Adrenal gland (tissue), 9 donors: ENCODE measurements at regions not wholly inside any gene's neighbourhood (a gene's known extent, or its start where the extent isn't known, plus 50 kb on each side); places are given as distances from the start of the nearest gene placed in this dataset.
A peak's percentile ranks its signal among the peaks of the same experiment; 100 is the strongest.

ENCODE experiments used
- DNase-seq, 7 donors: peaks; one replicate each; pipeline ENCODE4 v3.0.0-alpha.2; 2019 to 2020
- H3K27ac ChIP-seq, 5 donors: fragments of 200-600 bp; sonication (generic) in 4 of 5; 1 replicate in 3 of 5; 2 replicates in 2 of 5; pipeline versions ENCODE4 v1.5.1 to v1.8.0; 2016 to 2020; ENCODE audit warnings: mild to moderate bottlenecking in 1 of 5
- H3K27me3 ChIP-seq: fragments of 200-600 bp; 2 replicates; pipeline ENCODE4 v1.8.0; 2021
- H3K36me3 ChIP-seq, 2 donors: fragments of 200-600 bp; replicated peaks in 1 of 2; 1 replicate in 1 of 2; 2 replicates in 1 of 2; pipeline versions ENCODE4 v1.5.1 to v1.8.0; 2018 to 2022
- H3K4me1 ChIP-seq, 2 donors: fragments of 200-600 bp; replicated peaks in 1 of 2; 1 replicate in 1 of 2; 2 replicates in 1 of 2; pipeline versions ENCODE4 v1.5.1 to v1.8.0; 2018 to 2021
- H3K4me3 ChIP-seq, 4 donors: fragments of 200-600 bp; sonication (generic) in 3 of 4; one replicate each; pipeline ENCODE4 v1.5.1; 2016 to 2018
- H3K9me3 ChIP-seq, 3 donors: fragments of 200-600 bp; sonication (generic) in 1 of 3; replicated peaks in 1 of 3; 1 replicate in 2 of 3; 2 replicates in 1 of 3; pipeline versions ENCODE4 v1.5.1 to v1.8.0; 2016 to 2021
- POLR2A ChIP-seq, 2 donors: fragments of 450-650 bp; IDR thresholded peaks; one replicate each; pipeline ENCODE4 v1.6.1; 2017; ENCODE audit warnings: antibody characterized with exemption in 2 of 2, mild to moderate bottlenecking in 2 of 2, moderate library complexity in 1 of 2
- WGBS, 4 donors: extraction: QIAGEN DNeasy Blood & Tissue Kit in 2 of 4; methylation state at CpG; one replicate each; pipeline versions ENCODE4 v1.1.5 to v1.1.7; 2013 to 2017; 5-methylcytosine and 5-hydroxymethylcytosine counted together
- intact Hi-C, 2 donors: fragments of 100-400 bp; cut with DNase I; formaldehyde crosslinking; loops; one replicate each; pipeline versions ENCODE4 v1.14.1 to v1.15.0; 2022 to 2023
- TF ChIP-seq, protein P1 (sequence below), 6 experiments: fragments of 450-650 bp in 4 of 6; fragments of 200-600 bp in 2 of 6; sonication (generic) in 1 of 6; IDR thresholded peaks; 1 replicate in 5 of 6; 2 replicates in 1 of 6; pipeline versions ENCODE4 v1.5.1 to v1.8.0; 2016 to 2021; ENCODE audit warnings: antibody characterized with exemption in 6 of 6, mild to moderate bottlenecking in 2 of 6, moderate library complexity in 1 of 6
- donor health status: healthy with polysubstance abuse.
- donor health status: Bipolar disorder and iron deficiency.
- donor health status: DM: yes; HTN: yes; CAD: no.
- donor health status: DM: no; HTN: no; CAD: no.
- donor health status: DM: no; HTN: no; CAD: no.

DNA sequence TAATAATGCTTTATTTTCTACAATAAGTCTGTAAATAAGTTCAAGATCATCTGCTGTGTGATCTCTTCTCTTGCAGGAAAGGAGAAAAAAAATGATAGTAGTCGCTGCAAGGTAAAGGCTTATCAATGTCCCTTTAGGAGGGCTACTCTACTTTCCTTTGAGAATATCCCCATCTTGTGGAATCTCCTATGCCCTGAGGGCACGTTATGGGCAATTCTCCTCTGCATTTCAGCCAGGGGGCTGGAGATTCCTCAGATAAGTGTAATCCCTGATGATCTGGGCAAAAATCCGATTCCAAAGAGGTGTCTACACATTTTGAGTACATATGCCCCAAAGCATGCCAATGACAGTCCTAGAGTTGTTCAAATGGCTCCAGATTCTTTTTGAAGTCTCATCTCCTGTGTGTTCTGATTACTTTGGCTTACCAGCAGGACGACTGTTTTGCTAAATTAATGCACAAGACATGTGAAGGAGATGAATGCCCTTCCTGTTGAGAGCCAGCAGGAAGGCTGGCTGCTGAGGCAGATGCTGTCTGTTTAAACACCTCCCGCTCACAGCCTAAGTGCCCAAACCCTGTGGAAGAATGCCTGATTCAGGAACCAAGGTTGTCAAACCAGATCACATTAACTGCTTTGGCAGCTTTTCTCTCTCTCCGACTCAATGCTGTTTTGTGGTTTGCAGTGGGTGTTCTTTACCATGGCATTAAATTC lies 171.2 kb upstream of the COL1A2 start:
- TF ChIP-seq, protein P1, sequence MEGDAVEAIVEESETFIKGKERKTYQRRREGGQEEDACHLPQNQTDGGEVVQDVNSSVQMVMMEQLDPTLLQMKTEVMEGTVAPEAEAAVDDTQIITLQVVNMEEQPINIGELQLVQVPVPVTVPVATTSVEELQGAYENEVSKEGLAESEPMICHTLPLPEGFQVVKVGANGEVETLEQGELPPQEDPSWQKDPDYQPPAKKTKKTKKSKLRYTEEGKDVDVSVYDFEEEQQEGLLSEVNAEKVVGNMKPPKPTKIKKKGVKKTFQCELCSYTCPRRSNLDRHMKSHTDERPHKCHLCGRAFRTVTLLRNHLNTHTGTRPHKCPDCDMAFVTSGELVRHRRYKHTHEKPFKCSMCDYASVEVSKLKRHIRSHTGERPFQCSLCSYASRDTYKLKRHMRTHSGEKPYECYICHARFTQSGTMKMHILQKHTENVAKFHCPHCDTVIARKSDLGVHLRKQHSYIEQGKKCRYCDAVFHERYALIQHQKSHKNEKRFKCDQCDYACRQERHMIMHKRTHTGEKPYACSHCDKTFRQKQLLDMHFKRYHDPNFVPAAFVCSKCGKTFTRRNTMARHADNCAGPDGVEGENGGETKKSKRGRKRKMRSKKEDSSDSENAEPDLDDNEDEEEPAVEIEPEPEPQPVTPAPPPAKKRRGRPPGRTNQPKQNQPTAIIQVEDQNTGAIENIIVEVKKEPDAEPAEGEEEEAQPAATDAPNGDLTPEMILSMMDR (IDR thresholded peaks at IDR 0.05), result peak; percentile 34 to 71 (median 59)
- TF ChIP-seq POLR2A (IDR thresholded peaks at IDR 0.05), result no peak
- peak in 3 of 7 donors; percentile 16 to 29 (median 17) for DNase-seq
- WGBS, 4 donors, result 27 to 38% (median 34%) methylated on average over 6 of the region's 6 CpGs
- no peaks in the 10 kb centered on the region for H3K9me3 ChIP-seq
- H3K36me3 ChIP-seq, result no peaks in the 10 kb centered on the region
- H3K27me3 ChIP-seq, result no peaks in the 10 kb centered on the region
- no peak overlapping the region for H3K4me3 ChIP-seq
- H3K4me1 ChIP-seq, result peaks cover 0 to 9% of the 10 kb centered on the region in 2 donors
- no peak overlapping the region for H3K27ac ChIP-seq
- intact Hi-C loops, result loop anchor here in 1 of 2 donors (5.0 kb wide), 1 partner anchor 321 kb away; no protein-coding TSS in a partner anchor

DNA sequence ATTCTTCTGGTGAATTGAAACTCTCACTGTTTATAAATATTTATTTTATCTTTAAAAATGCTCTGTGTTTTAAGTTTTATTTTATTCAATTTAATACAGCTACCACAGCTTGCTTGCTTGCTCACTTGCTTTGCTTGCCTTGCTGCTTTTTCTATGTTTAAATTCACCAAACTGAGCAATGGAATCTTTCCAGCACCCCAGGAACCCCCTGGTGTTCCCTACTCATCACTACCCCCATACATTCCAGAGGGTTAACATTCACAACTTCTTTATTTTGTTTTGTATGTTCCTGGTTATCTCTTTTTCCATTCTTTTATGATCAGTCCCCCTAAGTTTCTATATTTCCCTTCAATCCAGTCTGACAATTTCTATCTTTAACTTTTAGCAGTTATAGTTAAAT lies 166.5 kb upstream of the COL1A2 start:
- intact Hi-C loops, result no loop called here
- TF ChIP-seq POLR2A (IDR thresholded peaks at IDR 0.05), result no peak
- TF ChIP-seq, protein P1 (IDR thresholded peaks at IDR 0.05), result no peak
- Histone ChIP-seq H3K27ac (no peak overlapping the region), H3K27me3 (no peaks in the 10 kb centered on the region), H3K9me3 (no peaks in the 10 kb centered on the region), H3K4me3 (no peak overlapping the region), H3K36me3 (no peaks in the 10 kb centered on the region), H3K4me1 (peaks cover 0 to 6% of the 10 kb centered on the region in 2 donors)
- DNase-seq, result no peak

DNA sequence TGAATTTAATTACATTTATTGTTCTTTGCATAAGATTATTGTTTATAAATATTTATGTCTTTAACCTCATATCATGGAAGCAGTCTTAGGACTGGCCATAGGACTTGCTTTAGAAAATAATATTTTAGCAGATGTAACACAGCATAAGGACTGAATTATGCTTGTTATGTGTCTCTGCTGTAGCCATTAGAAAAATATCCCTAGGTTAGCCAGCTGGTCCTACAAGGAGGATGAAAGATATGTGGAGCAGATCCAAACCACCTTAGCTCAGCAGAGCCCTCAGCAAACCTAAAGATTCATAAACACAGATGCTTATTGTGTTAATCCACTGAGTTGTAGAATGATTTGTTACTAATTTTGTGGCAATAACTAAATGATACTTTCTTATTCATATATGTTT lies 166.0 kb upstream of the COL1A2 start:
- DNase-seq, result no peak
- no peak overlapping the region for H3K27ac ChIP-seq
- intact Hi-C loops, result no loop called here
- H3K9me3 ChIP-seq, result no peaks in the 10 kb centered on the region
- TF ChIP-seq, protein P1 (IDR thresholded peaks at IDR 0.05), result no peak
- no peak for TF ChIP-seq POLR2A (IDR thresholded peaks at IDR 0.05)
- peaks cover 0 to 2% of the 10 kb centered on the region in 2 donors for H3K4me1 ChIP-seq
- H3K27me3 ChIP-seq, result no peaks in the 10 kb centered on the region
- no peaks in the 10 kb centered on the region for H3K36me3 ChIP-seq
- H3K4me3 ChIP-seq, result no peak overlapping the region

DNA sequence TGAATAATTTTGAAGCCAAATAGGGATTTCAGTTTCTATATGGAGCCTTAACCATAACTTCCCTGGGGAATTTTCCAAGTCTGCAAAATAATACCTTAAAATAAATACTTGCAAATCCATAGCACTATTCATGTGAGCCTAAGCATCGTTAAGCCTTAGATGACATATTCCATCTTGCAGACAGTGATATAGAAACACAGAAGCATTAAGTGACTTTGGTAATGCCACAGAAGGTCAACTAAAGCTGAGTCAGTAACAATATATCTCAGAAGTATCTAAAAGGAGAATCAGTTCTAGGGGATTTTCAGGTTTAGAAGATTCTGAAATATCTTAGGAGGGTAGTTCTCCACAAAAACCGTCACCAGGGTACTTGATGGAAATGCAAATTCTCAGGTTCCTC lies 163.4 kb upstream of the COL1A2 start:
- WGBS, 4 donors, result 54 to 75% (median 64%) methylated on average over 2 of the region's 2 CpGs

More for the DNA sequence above, 163.4 kb upstream of the COL1A2 start:
- Histone ChIP-seq H3K4me3 (no peak overlapping the region), H3K27ac (no peak overlapping the region), H3K27me3 (no peaks in the 10 kb centered on the region), H3K9me3 (no peaks in the 10 kb centered on the region), H3K36me3 (no peaks in the 10 kb centered on the region), H3K4me1 (no peaks in the 10 kb centered on the region)
- intact Hi-C loops, result no loop called here
- TF ChIP-seq, protein P1 (IDR thresholded peaks at IDR 0.05), result no peak
- TF ChIP-seq POLR2A (IDR thresholded peaks at IDR 0.05), result no peak
- no peak for DNase-seq
